ENCODE measurements at regions not wholly inside any gene's neighbourhood (a gene's known extent, or its start where the extent isn't known, plus 50 kb on each side); places are given as distances from the start of the nearest gene placed in this dataset.

- Histone ChIP-seq H3K4me1 (peaks cover 0 to 36% (median 18%) of the 10 kb centered on the region in 9 donors), H3K27ac (no peak overlapping the region), H3K4me3 (no peak overlapping the region), H3K36me3 (no peaks in the 10 kb centered on the region), H3K27me3 (no peaks in the 10 kb centered on the region), H3K9me3 (no peaks in the 10 kb centered on the region)
- DNase-seq = no peak
- peak in 4 of 8 donors; percentile 20 to 49 (median 45) for ATAC-seq
- intact Hi-C loops (cut with DNase I) = loop anchor here in 4 of 10 donors (5.0 to 10.0 kb wide), 5 partner anchors 235 to 545 kb away; partner anchors contain the start of gene OSR1 (in 2 of the 4)
- 66 to 72% methylated on average over 5 of the region's 5 CpGs for WGBS, 2 donors
- TF ChIP-seq CTCF (IDR thresholded peaks at IDR 0.05) = no peak
These were observed 378.2 kb downstream of the OSR1 start for GRCh38 chr2:18980104-18980785.

- no peak for ATAC-seq
- Histone ChIP-seq H3K4me1 (peaks cover 0 to 36% (median 18%) of the 10 kb centered on the region in 9 donors), H3K9me3 (no peaks in the 10 kb centered on the region), H3K4me3 (no peak overlapping the region), H3K27ac (peak overlapping the region in 7 of 10 donors; percentile 54 to 84 (median 70)), H3K27me3 (no peaks in the 10 kb centered on the region), H3K36me3 (no peaks in the 10 kb centered on the region)
- TF ChIP-seq CTCF (IDR thresholded peaks at IDR 0.05) = no peak
- 67 to 75% methylated on average over 3 of the region's 3 CpGs for WGBS, 2 donors
- intact Hi-C loops (cut with DNase I) = loop anchor here in 2 of 10 donors (5.0 to 10.0 kb wide), 3 partner anchors 385 to 920 kb away; no protein-coding TSS in a partner anchor
- no peak for DNase-seq
These were observed 381.0 kb downstream of the OSR1 start for GRCh38 chr2:18977409-18977808.

- H3K36me3 ChIP-seq = no peaks in the 10 kb centered on the region
- intact Hi-C loops (cut with DNase I) = loop anchor here in 2 of 10 donors (5.0 to 10.0 kb wide), 3 partner anchors 386 to 921 kb away; no protein-coding TSS in a partner anchor
- no peaks in the 10 kb centered on the region for H3K27me3 ChIP-seq
- no peak for TF ChIP-seq CTCF (IDR thresholded peaks at IDR 0.05)
- H3K9me3 ChIP-seq = no peaks in the 10 kb centered on the region
- peak overlapping the region in 6 of 10 donors; percentile 5 to 38 (median 32) for H3K4me3 ChIP-seq
- H3K4me1 ChIP-seq = peaks cover 0 to 36% (median 18%) of the 10 kb centered on the region in 9 donors
- H3K27ac ChIP-seq = peak overlapping the region; percentile 26 to 84 (median 64)
- ATAC-seq (peak; percentile 44 to 78 (median 70)), DNase-seq (no peak)
- 23 to 39% methylated on average over 14 of the region's 14 CpGs for WGBS, 2 donors
These were observed 382.1 kb downstream of the OSR1 start for GRCh38 chr2:18976168-18976961.

GRCh38 chr2:18975506-18976167, 382.8 kb downstream of the OSR1 start:
- no peak for TF ChIP-seq CTCF (IDR thresholded peaks at IDR 0.05)
- intact Hi-C loops (cut with DNase I) = loop anchor here in 2 of 10 donors (5.0 to 10.0 kb wide), 3 partner anchors 387 to 922 kb away; no protein-coding TSS in a partner anchor
- Histone ChIP-seq H3K9me3 (no peaks in the 10 kb centered on the region), H3K4me1 (peaks cover 0 to 31% (median 18%) of the 10 kb centered on the region in 9 donors), H3K27ac (peak overlapping the region in 9 of 10 donors; percentile 50 to 84 (median 68)), H3K36me3 (no peaks in the 10 kb centered on the region), H3K27me3 (no peaks in the 10 kb centered on the region), H3K4me3 (peak overlapping the region in 6 of 10 donors; percentile 5 to 38 (median 32))
- peak in 2 of 8 donors; percentile 18 to 29 for ATAC-seq
- WGBS, 2 donors = 36 to 37% methylated on average over 9 of the region's 9 CpGs
- no peak for DNase-seq

Data from heart right ventricle (tissue), 16 donors.